Umbilical cord (tissue), 1 donor: ENCODE measurements at regions not wholly inside any gene's neighbourhood (a gene's known extent, or its start where the extent isn't known, plus 50 kb on each side); places are given as distances from the start of the nearest gene placed in this dataset.
"Not testable (repeated sequence)": the region's sequence is repeated elsewhere in the genome, so short reads cannot be mapped to it uniquely, and the experiment has no call there.

Experiments used
- DNase-seq: peaks from one replicate; pipeline ENCODE4 v3.0.0-alpha.2; 2015; ENCODE audit warnings: low spot score

- not testable (repeated sequence) for DNase-seq
Observed at GRCh38 chr4:3380336-3380735, 61.4 kb upstream of the HGFAC start.

GRCh38 chr4:3381208-3381607, 60.6 kb upstream of the HGFAC start:
- not testable (repeated sequence) for DNase-seq

- DNase-seq: no peak
Observed at GRCh38 chr4:3382251-3382650, 59.5 kb upstream of the HGFAC start.

- no peak for DNase-seq
Observed at GRCh38 chr4:3384391-3384770, 57.4 kb upstream of the HGFAC start.

- peak; percentile 60 for DNase-seq
Observed at GRCh38 chr4:3384771-3385710, 56.7 kb upstream of the HGFAC start.

- DNase-seq: peak; percentile 43
Observed at GRCh38 chr4:3385711-3386420, 55.9 kb upstream of the HGFAC start.

- DNase-seq: peak; percentile 65
Observed at GRCh38 chr4:3386526-3386925, 55.2 kb upstream of the HGFAC start.

GRCh38 chr4:3387154-3387942, 54.4 kb upstream of the HGFAC start:
- no peak for DNase-seq

GRCh38 chr4:3387943-3388361, 53.8 kb upstream of the HGFAC start:
- peak; percentile 84 for DNase-seq

GRCh38 chr4:3388471-3389232, 53.1 kb upstream of the HGFAC start:
- DNase-seq: peak; percentile 83

GRCh38 chr4:3389233-3390215, 52.2 kb upstream of the HGFAC start:
- DNase-seq: peak; percentile 64

GRCh38 chr4:3390288-3390811, 51.4 kb upstream of the HGFAC start:
- no peak for DNase-seq

GRCh38 chr4:3391422-3391821, 50.3 kb upstream of the HGFAC start:
- DNase-seq: no peak
